BLaER1 treated with 17β-estradiol and CSF1 and Interleukin-3, amounts not matched to agents 10 nM and 100 nM (cell line): ENCODE measurements at regions not wholly inside any gene's neighbourhood (a gene's known extent, or its start where the extent isn't known, plus 50 kb on each side); places are given as distances from the start of the nearest gene placed in this dataset.
A peak's percentile ranks its signal among the peaks of the same experiment; 100 is the strongest.
"Not testable (repeated sequence)": the region's sequence is repeated elsewhere in the genome, so short reads cannot be mapped to it uniquely, and the experiment has no call there.

Source experiments
- H3K27ac ChIP-seq, 11 experiments: shearing (Covaris generic); formaldehyde crosslinking; 2 replicates each; pipeline ENCODE4 v1.8.1; 2022
- H3K27me3 ChIP-seq, 11 experiments: shearing (Covaris generic); formaldehyde crosslinking; 2 replicates each; pipeline ENCODE4 v1.8.1; 2022
- H3K36me3 ChIP-seq, 11 experiments: shearing (Covaris generic); formaldehyde crosslinking; 2 replicates each; pipeline ENCODE4 v1.8.1; 2022
- H3K4me1 ChIP-seq, 10 experiments: shearing (Covaris generic); formaldehyde crosslinking; 2 replicates each; pipeline ENCODE4 v1.8.1; 2022
- H3K4me2 ChIP-seq, 11 experiments: shearing (Covaris generic); formaldehyde crosslinking; 2 replicates each; pipeline ENCODE4 v1.8.1; 2022
- H3K4me3 ChIP-seq, 10 experiments: shearing (Covaris generic); formaldehyde crosslinking; 2 replicates each; pipeline ENCODE4 v1.8.1; 2022
- H3K9ac ChIP-seq, 11 experiments: shearing (Covaris generic); formaldehyde crosslinking; 2 replicates each; pipeline ENCODE4 v1.8.1; 2022
- H3K9me3 ChIP-seq, 11 experiments: shearing (Covaris generic); formaldehyde crosslinking; replicated peaks in 1 of 11; 2 replicates each; pipeline ENCODE4 v1.8.1; 2022
- H4K20me1 ChIP-seq, 11 experiments: shearing (Covaris generic); formaldehyde crosslinking; 2 replicates each; pipeline ENCODE4 v1.8.1; 2022
- Cebpa-rat ChIP-seq, 11 experiments: shearing (Covaris generic); IDR thresholded peaks; 2 replicates each; pipeline ENCODE4 v1.8.1; 2022

- no peak for TF ChIP-seq Cebpa-rat (IDR thresholded peaks at IDR 0.05)
- Histone ChIP-seq H3K4me1 (peaks cover 54 to 81% (median 72%) of the 10 kb centered on the region in 10 experiments), H3K36me3 (peaks cover 0 to 3% (median 0%) of the 10 kb centered on the region in 11 experiments; a peak in 1 of 22 replicates), H4K20me1 (no peaks in the 10 kb centered on the region), H3K9me3 (peaks cover 17 to 39% (median 30%) of the 10 kb centered on the region in 11 experiments), H3K27me3 (no peaks in the 10 kb centered on the region; a peak in 1 of 22 replicates), H3K4me2 (peak overlapping the region; percentile 81 to 97 (median 95)), H3K27ac (peak overlapping the region; percentile 31 to 92 (median 83); a peak in 20 of 22 replicates), H3K9ac (peak overlapping the region in 8 of 11 experiments; percentile 47 to 77 (median 72); a peak in 13 of 22 replicates), H3K4me3 (peak overlapping the region in 8 of 10 experiments; percentile 20 to 58 (median 42); a peak in 13 of 20 replicates)
Observed at GRCh38 chr3:13188975-13189374, 115.7 kb upstream of the IQSEC1 start.

- Histone ChIP-seq H3K9ac (peak overlapping the region in 4 of 11 experiments; percentile 69 to 74 (median 72); a peak in 3 of 22 replicates), H3K4me3 (peak overlapping the region in 4 of 10 experiments; percentile 38 to 58 (median 46); a peak in 2 of 20 replicates), H3K27ac (peak overlapping the region in 9 of 11 experiments; percentile 78 to 92 (median 85); a peak in 18 of 22 replicates), H3K27me3 (no peaks in the 10 kb centered on the region; a peak in 1 of 22 replicates), H3K9me3 (peaks cover 20 to 44% (median 32%) of the 10 kb centered on the region in 11 experiments), H3K4me1 (peaks cover 47 to 74% (median 65%) of the 10 kb centered on the region in 10 experiments), H3K36me3 (peaks cover 0 to 3% (median 0%) of the 10 kb centered on the region in 11 experiments; a peak in 1 of 22 replicates), H3K4me2 (peak overlapping the region; percentile 81 to 97 (median 95); a peak in 21 of 22 replicates), H4K20me1 (no peaks in the 10 kb centered on the region)
- no peak for TF ChIP-seq Cebpa-rat (IDR thresholded peaks at IDR 0.05)
Observed at GRCh38 chr3:13188181-13188779, 115.1 kb upstream of the IQSEC1 start.

- Histone ChIP-seq H3K36me3 (peaks cover 0 to 3% (median 0%) of the 10 kb centered on the region in 11 experiments; a peak in 1 of 22 replicates), H3K27me3 (no peaks in the 10 kb centered on the region; a peak in 1 of 22 replicates), H3K9ac (no peak overlapping the region), H4K20me1 (no peaks in the 10 kb centered on the region), H3K27ac (peak overlapping the region in 7 of 11 experiments; percentile 81 to 92 (median 87); a peak in 8 of 22 replicates), H3K4me3 (no peak overlapping the region), H3K4me1 (peaks cover 40 to 67% (median 58%) of the 10 kb centered on the region in 10 experiments), H3K4me2 (peak overlapping the region in 6 of 11 experiments; percentile 90 to 97 (median 95); a peak in 5 of 22 replicates), H3K9me3 (peaks cover 22 to 47% (median 32%) of the 10 kb centered on the region in 11 experiments)
- TF ChIP-seq Cebpa-rat (IDR thresholded peaks at IDR 0.05) = no peak
Observed at GRCh38 chr3:13187593-13187992, 114.4 kb upstream of the IQSEC1 start.

DNA sequence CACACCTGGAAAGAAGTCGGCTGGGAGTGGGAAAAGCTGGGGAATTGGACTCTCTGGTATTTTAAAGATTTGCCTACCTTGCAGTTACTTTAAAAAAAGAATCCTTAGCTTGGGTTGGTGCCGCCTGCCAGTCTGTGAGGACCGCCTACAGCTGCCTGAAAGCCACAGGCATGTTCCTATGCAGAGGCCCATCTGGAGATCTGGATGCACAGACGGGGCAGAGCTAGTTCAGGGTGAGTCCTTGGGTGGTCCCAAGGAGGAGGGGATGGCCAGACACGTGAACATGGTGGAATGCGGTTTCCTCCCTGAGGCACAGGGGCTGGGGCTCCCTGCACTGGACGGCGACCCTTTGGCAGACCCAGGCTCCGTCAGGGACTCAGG, 113.2 kb upstream of the IQSEC1 start:
- TF ChIP-seq Cebpa-rat (IDR thresholded peaks at IDR 0.05) = no peak
- Histone ChIP-seq H4K20me1 (no peaks in the 10 kb centered on the region), H3K4me1 (peaks cover 35 to 56% (median 47%) of the 10 kb centered on the region in 10 experiments), H3K27ac (peak overlapping the region in 3 of 11 experiments; percentile 6 to 88 (median 30); a peak in 3 of 22 replicates), H3K4me2 (peak overlapping the region in 10 of 11 experiments; percentile 15 to 61 (median 46); a peak in 18 of 22 replicates), H3K27me3 (no peaks in the 10 kb centered on the region; a peak in 1 of 22 replicates), H3K4me3 (no peak overlapping the region), H3K9me3 (peaks cover 24 to 48% (median 32%) of the 10 kb centered on the region in 11 experiments), H3K9ac (no peak overlapping the region), H3K36me3 (peaks cover 0 to 3% (median 0%) of the 10 kb centered on the region in 11 experiments; a peak in 1 of 22 replicates)

- H3K27ac ChIP-seq = no peak overlapping the region
- H3K36me3 ChIP-seq = peaks cover 0 to 3% (median 0%) of the 10 kb centered on the region in 11 experiments; a peak in 1 of 22 replicates
- H3K4me1 ChIP-seq = peaks cover 29 to 50% (median 41%) of the 10 kb centered on the region in 10 experiments
- H4K20me1 ChIP-seq = no peaks in the 10 kb centered on the region
- no peak for TF ChIP-seq Cebpa-rat (IDR thresholded peaks at IDR 0.05)
- H3K27me3 ChIP-seq = no peaks in the 10 kb centered on the region; a peak in 1 of 22 replicates
- H3K9ac ChIP-seq = no peak overlapping the region
- H3K9me3 ChIP-seq = peaks cover 27 to 53% (median 33%) of the 10 kb centered on the region in 11 experiments
- H3K4me3 ChIP-seq = no peak overlapping the region
- peak overlapping the region in 6 of 11 experiments; percentile 43 to 61 (median 53); a peak in 8 of 22 replicates for H3K4me2 ChIP-seq
Observed at GRCh38 chr3:13185737-13186434, 112.7 kb upstream of the IQSEC1 start.

DNA sequence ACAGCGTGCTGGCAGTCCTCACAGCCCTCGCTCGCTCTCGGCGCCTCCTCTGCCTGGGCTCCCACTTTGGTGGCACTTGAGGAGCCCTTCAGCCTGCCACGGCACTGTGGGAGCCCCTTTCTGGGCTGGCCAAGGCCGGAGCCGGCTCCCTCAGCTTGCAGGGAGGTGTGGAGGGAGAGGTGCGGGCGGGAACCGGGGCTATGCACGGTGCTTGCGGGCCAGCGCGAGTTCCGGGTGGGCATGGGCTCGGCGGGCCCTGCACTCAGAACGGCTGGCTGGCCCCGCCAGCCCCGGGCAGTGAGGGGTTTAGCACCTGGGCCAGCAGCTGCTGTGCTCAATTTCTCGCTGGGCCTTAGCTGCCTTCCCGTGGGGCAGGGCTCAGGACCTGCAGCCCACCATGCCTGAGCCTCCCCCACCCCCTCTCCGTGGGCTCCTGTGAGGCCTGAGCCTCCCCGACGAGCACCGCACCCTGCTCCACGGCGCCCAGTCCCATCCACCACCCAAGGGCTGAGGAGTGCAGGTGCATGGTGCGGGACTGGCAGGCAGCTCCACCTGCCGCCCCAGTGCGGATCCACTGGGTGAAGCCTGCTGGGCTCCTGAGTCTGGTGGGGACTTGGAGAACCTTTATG, 106.5 kb upstream of the IQSEC1 start:
- H3K4me2 ChIP-seq, H3K27ac ChIP-seq, H3K9ac ChIP-seq, H3K36me3 ChIP-seq, H3K4me1 ChIP-seq, H4K20me1 ChIP-seq, H3K27me3 ChIP-seq, H3K4me3 ChIP-seq: not testable (repeated sequence)
- peaks cover 16 to 42% (median 30%) of the 10 kb centered on the region in 11 experiments for H3K9me3 ChIP-seq

- no peak overlapping the region for H3K4me3 ChIP-seq
- peaks cover 16 to 40% (median 30%) of the 10 kb centered on the region in 11 experiments for H3K9me3 ChIP-seq
- H3K27me3 ChIP-seq = no peaks in the 10 kb centered on the region
- peaks cover 0 to 2% (median 0%) of the 10 kb centered on the region in 10 experiments; a peak in 2 of 20 replicates for H3K4me1 ChIP-seq
- no peaks in the 10 kb centered on the region for H4K20me1 ChIP-seq
- no peaks in the 10 kb centered on the region for H3K36me3 ChIP-seq
- no peak overlapping the region for H3K4me2 ChIP-seq
- H3K27ac ChIP-seq = no peak overlapping the region
- no peak overlapping the region for H3K9ac ChIP-seq
- no peak for TF ChIP-seq Cebpa-rat (IDR thresholded peaks at IDR 0.05)
Observed at GRCh38 chr3:13179181-13179580, 106.0 kb upstream of the IQSEC1 start.

- H3K36me3 ChIP-seq = no peaks in the 10 kb centered on the region
- no peak overlapping the region for H3K9ac ChIP-seq
- H3K4me2 ChIP-seq = no peak overlapping the region
- no peaks in the 10 kb centered on the region for H3K27me3 ChIP-seq
- H3K9me3 ChIP-seq = peaks cover 16 to 35% (median 25%) of the 10 kb centered on the region in 11 experiments
- H3K4me3 ChIP-seq = no peak overlapping the region
- H4K20me1 ChIP-seq = no peaks in the 10 kb centered on the region
- H3K27ac ChIP-seq = no peak overlapping the region
- TF ChIP-seq Cebpa-rat (IDR thresholded peaks at IDR 0.05) = no peak
- peaks cover 0 to 13% (median 8%) of the 10 kb centered on the region in 10 experiments; a peak in 16 of 20 replicates for H3K4me1 ChIP-seq
Observed at GRCh38 chr3:13178107-13178506, 104.9 kb upstream of the IQSEC1 start.
